IPS-20b (cell line): ENCODE measurements at regions not wholly inside any gene's neighbourhood (a gene's known extent, or its start where the extent isn't known, plus 50 kb on each side); places are given as distances from the start of the nearest gene placed in this dataset.

Experiments
- H3K27ac ChIP-seq: one replicate; pipeline ENCODE4 v1.5.1; 2013; ENCODE audit warnings: low read length
- H3K27me3 ChIP-seq: 2 replicates; pipeline ENCODE4 v1.6.1; 2013; ENCODE audit warnings: mild to moderate bottlenecking, low read length, inconsistent platforms; ENCODE audit not compliant: insufficient read depth
- H3K36me3 ChIP-seq: 2 replicates; pipeline ENCODE4 v1.6.1; 2013; ENCODE audit warnings: low read depth, mild to moderate bottlenecking, inconsistent platforms, low read length, moderate library complexity; ENCODE audit not compliant: insufficient read depth
- H3K4me1 ChIP-seq: 2 replicates; pipeline ENCODE4 v1.6.1; 2013; ENCODE audit warnings: mild to moderate bottlenecking, control low read depth, inconsistent platforms, low read length, moderate library complexity; ENCODE audit not compliant: insufficient read depth
- H3K4me3 ChIP-seq: 2 replicates; pipeline ENCODE4 v1.5.1; 2013; ENCODE audit warnings: mild to moderate bottlenecking, low read length, inconsistent platforms
- H3K9ac ChIP-seq: 2 replicates; pipeline ENCODE4 v1.6.1; 2013; ENCODE audit warnings: low read depth, mild to moderate bottlenecking, inconsistent platforms, low read length, moderate library complexity
- H3K9me3 ChIP-seq: 2 replicates; pipeline ENCODE4 v1.6.1; 2013; ENCODE audit warnings: mild to moderate bottlenecking, low read depth, low read length, inconsistent platforms; ENCODE audit not compliant: insufficient read depth

GRCh38 chr9:109549386-109549785 lies 51.3 kb upstream of the PTPN3 start:
- peaks cover 6% of the 10 kb centered on the region; the same call in 1 of the 2 replicates for H3K9me3 ChIP-seq
- no peaks in the 10 kb centered on the region for H3K4me1 ChIP-seq
- H3K36me3 ChIP-seq = no peaks in the 10 kb centered on the region
- H3K27me3 ChIP-seq = no peaks in the 10 kb centered on the region
- H3K4me3 ChIP-seq = no peak overlapping the region
- H3K9ac ChIP-seq = no peak overlapping the region
- H3K27ac ChIP-seq = no peak overlapping the region

- peaks cover 11% of the 10 kb centered on the region for H3K4me1 ChIP-seq
- H3K36me3 ChIP-seq = no peaks in the 10 kb centered on the region
- H3K4me3 ChIP-seq = no peak overlapping the region
- no peaks in the 10 kb centered on the region for H3K9me3 ChIP-seq
- no peak overlapping the region for H3K9ac ChIP-seq
- no peaks in the 10 kb centered on the region for H3K27me3 ChIP-seq
- H3K27ac ChIP-seq = no peak overlapping the region
Measured at GRCh38 chr9:109551651-109552050, 53.5 kb upstream of the PTPN3 start.

GRCh38 chr9:109555215-109555614 lies 57.1 kb upstream of the PTPN3 start:
- H3K36me3 ChIP-seq = no peaks in the 10 kb centered on the region
- H3K27me3 ChIP-seq = no peaks in the 10 kb centered on the region
- H3K4me3 ChIP-seq = no peak overlapping the region
- no peaks in the 10 kb centered on the region for H3K9me3 ChIP-seq
- H3K27ac ChIP-seq = no peak overlapping the region
- peaks cover 19% of the 10 kb centered on the region for H3K4me1 ChIP-seq
- no peak overlapping the region for H3K9ac ChIP-seq

- H3K9ac ChIP-seq = no peak overlapping the region
- peaks cover 19% of the 10 kb centered on the region for H3K4me1 ChIP-seq
- H3K36me3 ChIP-seq = no peaks in the 10 kb centered on the region
- no peaks in the 10 kb centered on the region for H3K27me3 ChIP-seq
- no peak overlapping the region for H3K27ac ChIP-seq
- H3K9me3 ChIP-seq = no peaks in the 10 kb centered on the region
- H3K4me3 ChIP-seq = no peak overlapping the region
Measured at GRCh38 chr9:109556061-109556460, 58.0 kb upstream of the PTPN3 start.

GRCh38 chr9:109556786-109557185 lies 58.7 kb upstream of the PTPN3 start:
- Histone ChIP-seq H3K4me3 (no peak overlapping the region), H3K36me3 (no peaks in the 10 kb centered on the region), H3K4me1 (peaks cover 19% of the 10 kb centered on the region), H3K9ac (no peak overlapping the region), H3K9me3 (no peaks in the 10 kb centered on the region), H3K27me3 (no peaks in the 10 kb centered on the region), H3K27ac (no peak overlapping the region)

- no peak overlapping the region for H3K4me3 ChIP-seq
- H3K27me3 ChIP-seq = no peaks in the 10 kb centered on the region
- H3K4me1 ChIP-seq = peaks cover 19% of the 10 kb centered on the region
- no peak overlapping the region for H3K9ac ChIP-seq
- H3K27ac ChIP-seq = no peak overlapping the region
- no peaks in the 10 kb centered on the region for H3K9me3 ChIP-seq
- no peaks in the 10 kb centered on the region for H3K36me3 ChIP-seq
Measured at GRCh38 chr9:109557481-109557880, 59.4 kb upstream of the PTPN3 start.

- peaks cover 19% of the 10 kb centered on the region for H3K4me1 ChIP-seq
- no peak overlapping the region for H3K27ac ChIP-seq
- no peaks in the 10 kb centered on the region for H3K9me3 ChIP-seq
- H3K36me3 ChIP-seq = no peaks in the 10 kb centered on the region
- H3K4me3 ChIP-seq = no peak overlapping the region
- no peaks in the 10 kb centered on the region for H3K27me3 ChIP-seq
- no peak overlapping the region for H3K9ac ChIP-seq
Measured at GRCh38 chr9:109558718-109559151, 60.6 kb upstream of the PTPN3 start.

GRCh38 chr9:109560470-109561132 lies 62.5 kb upstream of the PTPN3 start:
- no peak overlapping the region for H3K4me3 ChIP-seq
- H3K36me3 ChIP-seq = no peaks in the 10 kb centered on the region
- H3K4me1 ChIP-seq = peaks cover 18% of the 10 kb centered on the region
- no peak overlapping the region for H3K9ac ChIP-seq
- no peaks in the 10 kb centered on the region for H3K27me3 ChIP-seq
- H3K9me3 ChIP-seq = no peaks in the 10 kb centered on the region
- no peak overlapping the region for H3K27ac ChIP-seq

- H3K27ac ChIP-seq = no peak overlapping the region
- no peak overlapping the region for H3K9ac ChIP-seq
- H3K27me3 ChIP-seq = no peaks in the 10 kb centered on the region
- H3K9me3 ChIP-seq = no peaks in the 10 kb centered on the region
- H3K4me3 ChIP-seq = no peak overlapping the region
- H3K4me1 ChIP-seq = peaks cover 13% of the 10 kb centered on the region
- H3K36me3 ChIP-seq = no peaks in the 10 kb centered on the region
Measured at GRCh38 chr9:109561137-109561536, 63.0 kb upstream of the PTPN3 start.

GRCh38 chr9:109568089-109568488 lies 70.0 kb upstream of the PTPN3 start:
- Histone ChIP-seq H3K4me1 (no peaks in the 10 kb centered on the region), H3K9ac (no peak overlapping the region), H3K9me3 (no peaks in the 10 kb centered on the region), H3K27ac (no peak overlapping the region), H3K27me3 (no peaks in the 10 kb centered on the region), H3K36me3 (no peaks in the 10 kb centered on the region), H3K4me3 (no peak overlapping the region)

- no peak overlapping the region for H3K27ac ChIP-seq
- no peak overlapping the region for H3K4me3 ChIP-seq
- H3K9me3 ChIP-seq = no peaks in the 10 kb centered on the region
- no peaks in the 10 kb centered on the region for H3K4me1 ChIP-seq
- no peaks in the 10 kb centered on the region for H3K27me3 ChIP-seq
- no peak overlapping the region for H3K9ac ChIP-seq
- H3K36me3 ChIP-seq = no peaks in the 10 kb centered on the region
Measured at GRCh38 chr9:109568568-109569210, 70.6 kb upstream of the PTPN3 start.
